Activated CD4-positive, alpha-beta T cell treated with anti-CD3 and anti-CD28 coated beads for 48 hours (primary cell): ENCODE measurements at regions not wholly inside any gene's neighbourhood (a gene's known extent, or its start where the extent isn't known, plus 50 kb on each side); places are given as distances from the start of the nearest gene placed in this dataset.
A peak's percentile ranks its signal among the peaks of the same experiment; 100 is the strongest.

Source experiments
- DNase-seq: peaks from one replicate; pipeline ENCODE4 v3.0.0-alpha.2; 2020

GRCh38 chr15:62475591-62475990 lies 310.5 kb upstream of the C2CD4B start:
- DNase-seq: no peak

- no peak for DNase-seq
Observed at GRCh38 chr15:62476163-62476562, 311.1 kb upstream of the C2CD4B start.

GRCh38 chr15:62477929-62478328 lies 312.8 kb upstream of the C2CD4B start:
- no peak for DNase-seq

- peak; percentile 21 for DNase-seq
Observed at GRCh38 chr15:62482785-62483429, 317.8 kb upstream of the C2CD4B start.

GRCh38 chr15:62483814-62484213 lies 318.7 kb upstream of the C2CD4B start:
- DNase-seq: no peak

GRCh38 chr15:62485170-62485720 lies 320.2 kb upstream of the C2CD4B start:
- no peak for DNase-seq

- no peak for DNase-seq
Observed at GRCh38 chr15:62486041-62486440, 321.0 kb upstream of the C2CD4B start.

- no peak for DNase-seq
Observed at GRCh38 chr15:62488387-62488786, 323.3 kb upstream of the C2CD4B start.

GRCh38 chr15:62491642-62492041 lies 326.6 kb upstream of the C2CD4B start:
- no peak for DNase-seq

- no peak for DNase-seq
Observed at GRCh38 chr15:62492900-62493299, 327.8 kb upstream of the C2CD4B start.

- no peak for DNase-seq
Observed at GRCh38 chr15:62494197-62494596, 329.1 kb upstream of the C2CD4B start.

GRCh38 chr15:62495670-62496614 lies 330.9 kb upstream of the C2CD4B start:
- no peak for DNase-seq

- no peak for DNase-seq
Observed at GRCh38 chr15:62497356-62497755, 332.3 kb upstream of the C2CD4B start.

- DNase-seq: no peak
Observed at GRCh38 chr15:62498278-62498677, 333.2 kb upstream of the C2CD4B start.

GRCh38 chr15:62498712-62499111 lies 333.6 kb upstream of the C2CD4B start:
- no peak for DNase-seq

GRCh38 chr15:62500325-62500724 lies 335.2 kb upstream of the C2CD4B start:
- DNase-seq: no peak

GRCh38 chr15:62502451-62502850 lies 337.4 kb upstream of the C2CD4B start:
- DNase-seq: no peak

- no peak for DNase-seq
Observed at GRCh38 chr15:62503451-62503850, 338.4 kb upstream of the C2CD4B start.

- no peak for DNase-seq
Observed at GRCh38 chr15:62505762-62506161, 340.7 kb upstream of the C2CD4B start.

GRCh38 chr15:62506217-62506805 lies 341.2 kb upstream of the C2CD4B start:
- DNase-seq: no peak

GRCh38 chr15:62509395-62509958 lies 344.4 kb upstream of the C2CD4B start:
- DNase-seq: no peak

GRCh38 chr15:62510791-62511190 lies 345.7 kb upstream of the C2CD4B start:
- DNase-seq: no peak

- no peak for DNase-seq
Observed at GRCh38 chr15:62512904-62513303, 347.8 kb upstream of the C2CD4B start.
